IPS DF 4.7 (cell line): ENCODE measurements at regions not wholly inside any gene's neighbourhood (a gene's known extent, or its start where the extent isn't known, plus 50 kb on each side); places are given as distances from the start of the nearest gene placed in this dataset.

Experiments used
- DNase-seq: peaks from one replicate; pipeline ENCODE4 v3.0.0-alpha.2; 2013; ENCODE audit warnings: low spot score; ENCODE audit errors: extremely low read depth

DNA sequence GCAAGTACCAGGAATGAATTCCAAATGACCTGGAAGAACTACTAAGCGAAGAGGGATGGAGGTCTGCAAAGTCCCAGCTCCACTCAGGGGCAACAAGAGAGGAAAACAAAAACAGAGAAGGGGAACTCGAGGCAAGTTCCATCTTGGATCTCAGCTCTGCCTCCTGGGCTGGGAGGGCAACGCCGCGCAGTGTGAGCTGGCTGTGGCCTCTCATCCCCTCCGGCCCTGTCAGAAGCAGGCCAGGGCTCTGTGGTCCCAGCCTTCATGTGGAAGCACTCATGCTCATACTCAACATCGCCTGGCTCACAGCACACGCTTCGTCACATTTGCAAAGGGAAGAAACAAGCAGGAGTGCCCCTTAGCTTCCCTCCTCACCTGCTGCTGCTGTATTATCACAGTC lies 627.9 kb upstream of the MGMT start:
- no peak for DNase-seq

- no peak for DNase-seq
Observed at GRCh38 chr10:128839701-128840100, 627.3 kb upstream of the MGMT start.

DNA sequence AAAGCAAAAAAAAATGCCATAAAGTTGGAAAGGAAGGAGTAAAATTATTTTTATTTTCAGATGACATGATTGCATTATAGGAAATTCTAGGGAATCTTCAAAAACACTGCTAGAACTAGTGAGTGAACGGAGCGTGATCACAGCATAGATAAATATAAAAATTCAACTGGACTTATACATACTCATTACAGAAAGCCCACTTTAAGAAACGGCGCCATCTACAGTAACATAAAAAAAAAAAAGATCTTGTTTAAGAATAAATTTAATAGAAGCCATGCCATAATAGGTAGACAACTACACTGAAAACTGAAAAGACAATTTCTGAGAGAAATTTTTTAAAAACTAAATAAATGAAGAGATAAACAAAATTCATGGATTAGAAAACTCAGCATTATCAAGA lies 623.1 kb upstream of the MGMT start:
- DNase-seq: no peak

DNA sequence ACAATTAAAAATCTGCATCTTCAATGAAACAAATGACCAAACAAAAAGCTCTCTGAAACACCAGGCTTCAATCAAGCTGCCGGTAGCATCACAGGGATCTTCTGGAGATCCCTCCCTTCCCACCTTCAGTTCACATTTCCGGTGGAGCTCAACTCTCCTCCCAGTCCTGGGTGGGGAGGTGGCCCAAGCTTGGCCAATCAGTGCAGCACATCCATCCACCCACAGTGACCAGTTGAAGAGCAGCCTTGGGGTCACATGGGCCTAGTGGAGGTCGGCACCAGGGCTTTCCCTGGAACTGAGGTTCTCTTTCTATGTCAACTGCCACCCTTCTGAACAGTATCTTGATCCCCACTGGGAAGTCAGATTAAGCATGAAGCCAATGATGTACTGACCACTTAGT lies 620.1 kb upstream of the MGMT start:
- DNase-seq: no peak

GRCh38 chr10:128848810-128849209 lies 618.2 kb upstream of the MGMT start:
- no peak for DNase-seq

DNA sequence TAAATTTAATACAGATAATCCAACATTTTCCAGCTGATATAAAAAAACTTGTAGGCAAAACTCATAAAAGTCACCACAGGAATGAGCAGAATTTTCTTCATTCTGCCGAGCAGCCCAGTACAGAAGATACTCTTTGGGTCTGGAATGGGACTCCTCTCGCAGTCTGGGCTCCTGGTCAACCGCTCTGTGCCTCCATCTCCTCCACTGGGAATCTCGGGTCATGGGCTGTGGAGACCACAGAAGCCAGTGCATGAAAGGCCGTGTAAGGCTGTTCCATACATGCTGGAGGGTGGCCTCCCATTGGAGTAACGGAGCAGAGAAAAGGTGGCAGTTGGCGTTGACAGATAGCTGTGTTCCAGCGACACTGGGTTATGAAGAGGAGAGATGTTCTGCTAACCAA lies 616.4 kb upstream of the MGMT start:
- DNase-seq: no peak

- DNase-seq: no peak
Observed at GRCh38 chr10:128851281-128851680, 615.8 kb upstream of the MGMT start.

DNA sequence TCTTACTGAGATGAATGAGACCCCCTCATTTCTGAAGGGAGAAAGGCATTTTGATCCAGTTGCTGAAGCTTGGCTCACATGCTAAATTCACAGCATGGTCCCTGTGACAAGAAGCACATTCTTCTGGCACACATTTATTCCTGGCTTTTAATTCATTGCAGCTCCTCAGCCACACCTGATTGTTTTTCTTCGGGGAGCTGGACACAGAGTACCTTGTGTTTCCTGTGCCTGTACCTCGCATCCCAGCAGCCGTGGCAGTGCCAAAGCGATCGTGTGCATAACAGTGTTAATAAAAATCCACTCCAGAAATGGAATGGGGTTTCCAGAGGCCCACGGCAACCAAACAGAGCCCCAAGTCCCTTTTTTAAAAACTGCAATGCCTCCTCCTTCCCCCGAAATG lies 615.3 kb upstream of the MGMT start:
- no peak for DNase-seq

- no peak for DNase-seq
Observed at GRCh38 chr10:128852449-128852848, 614.6 kb upstream of the MGMT start.

DNA sequence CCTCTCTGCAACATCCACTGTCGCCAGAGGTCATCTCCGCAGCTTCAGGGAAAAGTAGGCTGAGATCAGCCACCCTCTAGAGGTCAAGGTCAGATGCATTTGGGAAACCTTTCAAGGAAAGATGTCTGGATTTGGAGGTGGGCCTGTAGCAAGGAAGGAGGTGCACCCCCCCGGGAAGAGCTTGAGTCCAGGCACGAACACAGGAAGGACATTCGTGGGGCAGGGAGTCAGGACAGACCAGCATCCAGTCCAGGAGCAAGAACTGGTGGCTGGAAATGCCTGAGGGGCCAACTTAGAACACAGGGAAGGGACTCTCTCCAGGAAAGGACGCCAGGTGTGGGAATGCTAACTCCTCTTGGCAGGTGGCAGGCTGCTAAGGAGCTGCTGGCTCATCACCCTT lies 614.1 kb upstream of the MGMT start:
- DNase-seq: no peak

GRCh38 chr10:128853537-128853936 lies 613.5 kb upstream of the MGMT start:
- no peak for DNase-seq

GRCh38 chr10:128854204-128854603 lies 612.8 kb upstream of the MGMT start:
- DNase-seq: no peak

GRCh38 chr10:128854963-128855362 lies 612.1 kb upstream of the MGMT start:
- DNase-seq: no peak

- no peak for DNase-seq
Observed at GRCh38 chr10:128855618-128856428, 611.2 kb upstream of the MGMT start.

DNA sequence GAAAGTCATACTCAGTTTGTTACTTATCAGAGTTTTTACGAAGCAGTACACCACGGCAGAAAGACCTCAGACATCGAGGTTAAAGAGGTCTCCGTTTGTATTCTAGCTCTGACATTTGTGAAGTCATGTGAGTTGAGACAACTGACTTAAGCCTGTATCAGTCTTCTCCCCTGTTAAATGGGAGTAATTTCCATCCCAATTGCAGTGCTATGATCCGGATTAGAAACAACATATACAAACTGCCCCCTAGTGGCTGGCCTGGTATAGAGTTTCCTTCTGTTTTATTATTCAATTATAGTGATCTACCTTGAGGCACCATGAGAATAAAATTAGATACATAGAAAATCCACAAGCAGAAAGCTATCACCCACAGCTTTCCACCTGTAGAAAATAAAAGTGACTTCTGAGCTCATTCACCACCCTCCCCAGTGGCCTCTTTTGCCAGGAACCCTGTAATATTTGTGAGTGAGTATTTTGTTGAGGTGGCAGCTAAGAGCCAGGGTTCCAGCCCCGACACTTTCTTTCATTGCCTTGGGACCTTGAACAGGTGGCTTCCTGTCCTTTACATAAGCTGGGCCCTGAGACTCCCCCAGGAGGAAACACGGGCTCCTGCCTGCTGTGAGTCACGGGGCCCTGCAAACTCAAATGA lies 607.2 kb upstream of the MGMT start:
- peak; percentile 22 for DNase-seq

DNA sequence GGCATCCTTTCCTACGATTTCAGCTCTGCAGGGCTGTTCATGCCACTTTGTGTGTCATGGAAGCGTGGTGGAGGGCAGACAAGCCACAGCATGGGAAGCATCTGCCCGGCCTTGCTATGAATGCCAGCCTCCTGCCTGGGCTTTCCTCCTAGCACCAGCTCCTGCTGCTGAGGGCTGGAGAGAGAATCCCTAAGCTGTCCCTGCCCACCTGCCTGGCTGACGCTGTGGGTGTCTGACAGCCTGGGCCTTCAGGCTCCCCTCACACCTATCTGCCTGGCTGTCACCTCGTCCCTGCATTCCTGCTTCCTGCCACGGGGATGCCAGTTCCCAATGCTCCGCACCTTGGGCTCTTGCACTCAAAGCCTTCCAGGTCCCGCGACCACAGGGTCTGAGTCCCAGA lies 606.5 kb upstream of the MGMT start:
- no peak for DNase-seq

DNA sequence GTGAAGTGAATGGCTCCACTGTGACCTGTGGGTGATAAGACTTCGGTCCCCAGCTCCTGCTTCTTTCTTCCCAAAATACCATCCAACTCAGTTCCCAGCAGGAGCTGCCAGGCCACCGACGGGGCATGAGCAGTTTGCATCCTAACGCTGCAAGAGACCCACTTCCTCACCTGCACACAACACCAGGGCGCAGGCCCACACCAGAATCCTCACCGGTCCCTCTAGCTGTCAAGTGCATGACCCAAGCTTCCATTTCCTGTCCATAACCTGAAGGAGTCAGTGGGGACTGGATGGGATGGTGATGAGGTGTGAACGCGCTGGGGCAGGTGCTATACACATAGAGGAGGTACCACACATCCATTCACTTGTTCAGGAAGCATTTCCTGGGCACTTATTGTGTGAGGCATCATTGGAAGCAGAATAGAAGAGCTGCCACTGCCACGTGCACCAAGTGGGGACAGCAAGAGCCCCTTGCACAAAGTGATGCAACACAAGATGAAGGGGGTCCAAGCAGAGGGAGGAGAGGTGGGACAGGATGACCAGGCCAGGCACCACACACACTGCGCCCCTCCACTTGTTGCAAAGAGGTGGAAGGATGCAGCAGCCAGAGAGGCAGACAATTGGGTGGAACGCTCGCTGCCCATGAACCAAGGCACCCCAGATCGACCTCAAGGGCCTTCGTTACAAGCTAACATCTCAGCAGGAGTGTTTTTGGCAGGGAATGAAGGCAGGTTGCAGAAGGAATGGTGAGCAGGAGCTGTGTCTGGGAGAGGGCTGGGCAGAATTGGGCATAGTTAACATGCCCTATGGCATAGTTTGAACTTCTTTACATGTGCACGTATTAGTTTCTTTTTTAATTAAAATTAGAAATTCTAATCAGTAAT lies 605.8 kb upstream of the MGMT start:
- no peak for DNase-seq

GRCh38 chr10:128863411-128863810 lies 603.6 kb upstream of the MGMT start:
- DNase-seq: no peak

DNA sequence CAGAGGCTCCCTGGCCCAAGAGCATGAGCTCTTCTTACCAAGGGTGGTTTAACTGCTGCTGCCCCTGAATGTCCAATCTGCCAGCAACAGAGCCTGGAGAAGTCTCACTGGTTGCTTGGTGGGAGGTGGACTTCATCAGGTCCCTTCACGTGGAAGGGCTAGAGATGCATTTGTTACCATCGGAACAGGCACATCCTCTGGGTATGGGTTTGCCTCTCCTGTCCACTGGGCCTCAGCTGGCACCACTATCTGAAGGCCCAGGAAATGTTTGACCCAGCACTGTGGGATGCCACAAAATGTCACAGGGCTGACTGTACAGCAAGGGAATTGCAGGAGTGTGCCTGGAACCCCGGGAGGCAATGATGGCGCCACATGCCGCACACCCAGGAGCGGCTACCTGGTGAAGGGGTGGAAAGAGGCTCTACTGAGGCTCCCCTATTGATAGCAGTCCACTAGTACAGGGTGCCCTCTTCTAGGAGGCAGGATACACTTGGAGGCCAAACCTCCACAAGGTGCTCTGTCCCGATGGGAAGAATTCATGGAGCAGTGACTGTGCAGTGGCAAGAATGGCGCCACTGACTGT lies 603.1 kb upstream of the MGMT start:
- no peak for DNase-seq

DNA sequence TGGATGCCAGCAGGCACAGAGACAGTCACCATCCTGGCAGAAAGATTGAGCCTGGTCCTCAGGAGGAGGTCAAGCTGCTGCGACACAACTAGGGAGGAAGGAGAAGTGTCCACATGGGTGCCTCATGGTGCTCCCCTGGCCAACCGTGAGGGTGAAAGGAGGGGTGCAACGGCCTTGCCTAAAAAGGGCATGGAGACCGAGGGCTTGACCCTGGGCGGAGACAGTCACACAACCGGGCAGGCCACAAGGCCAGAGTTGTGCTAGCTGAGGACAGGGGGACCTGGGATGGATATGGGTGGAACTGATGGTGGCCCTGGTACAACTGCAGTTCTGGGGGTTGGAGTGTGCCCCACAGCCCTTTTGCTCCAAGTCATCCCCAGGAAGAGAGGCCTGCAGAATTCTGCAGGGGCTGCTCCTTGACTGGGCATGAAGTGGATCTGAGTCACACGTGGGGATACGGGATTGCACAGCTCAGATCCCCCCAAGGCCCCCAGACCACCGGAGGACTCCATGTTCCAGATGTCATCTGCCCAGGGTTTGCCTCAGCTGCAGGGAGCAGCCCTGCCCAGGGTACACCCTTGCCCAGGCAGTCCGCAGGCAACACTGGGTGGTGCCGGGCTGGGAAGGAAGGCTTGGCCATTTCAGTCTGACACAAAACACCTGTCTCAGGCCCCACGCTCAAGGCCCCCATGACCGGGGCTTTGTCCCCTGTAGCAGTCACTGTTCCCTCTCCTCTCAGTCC lies 602.3 kb upstream of the MGMT start:
- no peak for DNase-seq
